ENCODE measurements at regions not wholly inside any gene's neighbourhood (a gene's known extent, or its start where the extent isn't known, plus 50 kb on each side); places are given as distances from the start of the nearest gene placed in this dataset.

GRCh38 chr21:26784974-26785373 is 60.2 kb downstream of the ADAMTS1 start:
- no peak for DNase-seq

- DNase-seq, result no peak
Observed at GRCh38 chr21:26783466-26784195, 61.6 kb downstream of the ADAMTS1 start.

- DNase-seq, result no peak
Observed at GRCh38 chr21:26782747-26783146, 62.5 kb downstream of the ADAMTS1 start.

GRCh38 chr21:26782331-26782730 is 62.9 kb downstream of the ADAMTS1 start:
- DNase-seq, result no peak

- no peak for DNase-seq
Observed at GRCh38 chr21:26781331-26781730, 63.9 kb downstream of the ADAMTS1 start.

- no peak for DNase-seq
Observed at GRCh38 chr21:26777166-26777565, 68.0 kb downstream of the ADAMTS1 start.

- no peak for DNase-seq
Observed at GRCh38 chr21:26776310-26777021, 68.7 kb downstream of the ADAMTS1 start.

- no peak for DNase-seq
Observed at GRCh38 chr21:26773058-26773457, 72.2 kb downstream of the ADAMTS1 start.

GRCh38 chr21:26769613-26770188 is 75.5 kb downstream of the ADAMTS1 start:
- DNase-seq, result peak; percentile 8

GRCh38 chr21:26766826-26767325 is 78.3 kb downstream of the ADAMTS1 start:
- no peak for DNase-seq

GRCh38 chr21:26761174-26761915 is 83.9 kb downstream of the ADAMTS1 start:
- no peak for DNase-seq

- DNase-seq, result no peak
Observed at GRCh38 chr21:26759731-26760130, 85.5 kb downstream of the ADAMTS1 start.

GRCh38 chr21:26758083-26758880 is 86.9 kb downstream of the ADAMTS1 start:
- DNase-seq, result no peak

- no peak for DNase-seq
Observed at GRCh38 chr21:26756491-26757159, 88.6 kb downstream of the ADAMTS1 start.

- no peak for DNase-seq
Observed at GRCh38 chr21:26754853-26755252, 90.4 kb downstream of the ADAMTS1 start.

GRCh38 chr21:26753822-26754221 is 91.4 kb downstream of the ADAMTS1 start:
- no peak for DNase-seq

- no peak for DNase-seq
Observed at GRCh38 chr21:26752849-26753248, 92.4 kb downstream of the ADAMTS1 start.

GRCh38 chr21:26751305-26751704 is 93.9 kb downstream of the ADAMTS1 start:
- DNase-seq, result no peak

- no peak for DNase-seq
Observed at GRCh38 chr21:26748066-26748465, 97.1 kb downstream of the ADAMTS1 start.

- DNase-seq, result no peak
Observed at GRCh38 chr21:26747216-26747615, 98.0 kb downstream of the ADAMTS1 start.

- no peak for DNase-seq
Observed at GRCh38 chr21:26743524-26743923, 101.7 kb downstream of the ADAMTS1 start.

- no peak for DNase-seq
Observed at GRCh38 chr21:26739189-26739588, 106.0 kb downstream of the ADAMTS1 start.

Data from GF-D8 (cell line).